ENCODE measurements at regions not wholly inside any gene's neighbourhood (a gene's known extent, or its start where the extent isn't known, plus 50 kb on each side); places are given as distances from the start of the nearest gene placed in this dataset.
"Not testable (repeated sequence)": the region's sequence is repeated elsewhere in the genome, so short reads cannot be mapped to it uniquely, and the experiment has no call there.

DNA sequence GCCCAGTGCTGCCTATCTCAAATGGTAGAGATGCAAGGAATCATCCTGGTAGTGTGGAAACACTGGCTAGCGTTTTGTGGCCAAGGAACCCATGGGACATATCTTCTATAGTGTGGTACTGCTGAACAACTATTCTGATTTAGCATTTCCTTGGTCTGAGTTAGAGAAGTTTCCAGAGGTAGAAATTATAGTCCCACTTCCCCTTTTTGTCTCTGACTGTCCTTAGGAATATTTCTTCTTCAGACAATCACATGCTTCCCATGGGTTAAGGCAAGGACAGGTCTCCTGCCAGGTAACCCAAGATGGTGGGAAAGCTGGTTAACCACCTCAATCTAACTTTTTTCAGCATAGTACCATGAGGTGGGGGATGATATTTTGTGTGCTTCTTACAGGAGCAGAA lies 729.5 kb upstream of the LRRTM4 start:
- no peak for TF ChIP-seq CTCF (IDR thresholded peaks at IDR 0.05)
- intact Hi-C loops (cut with DNase I): no loop called here
- 48 to 59% methylated on average over 1 of the region's 1 CpG for WGBS, 2 donors
- Histone ChIP-seq H3K27me3 (no peaks in the 10 kb centered on the region), H3K27ac (no peak overlapping the region), H3K4me3 (no peak overlapping the region), H3K9me3 (peaks cover 0 to 34% (median 0%) of the 10 kb centered on the region in 11 donors), H3K36me3 (no peaks in the 10 kb centered on the region), H3K4me1 (no peaks in the 10 kb centered on the region)
- no peak for ATAC-seq
- DNase-seq: no peak

GRCh38 chr2:78260861-78261260 lies 738.7 kb upstream of the LRRTM4 start:
- ATAC-seq (no peak), DNase-seq (no peak)
- WGBS, 2 donors: 54 to 57% methylated on average over 2 of the region's 2 CpGs
- intact Hi-C loops (cut with DNase I): no loop called here
- Histone ChIP-seq H3K9me3 (no peaks in the 10 kb centered on the region), H3K36me3 (no peaks in the 10 kb centered on the region), H3K27me3 (no peaks in the 10 kb centered on the region), H3K4me3 (no peak overlapping the region), H3K4me1 (no peaks in the 10 kb centered on the region), H3K27ac (no peak overlapping the region)
- no peak for TF ChIP-seq CTCF (IDR thresholded peaks at IDR 0.05)

DNA sequence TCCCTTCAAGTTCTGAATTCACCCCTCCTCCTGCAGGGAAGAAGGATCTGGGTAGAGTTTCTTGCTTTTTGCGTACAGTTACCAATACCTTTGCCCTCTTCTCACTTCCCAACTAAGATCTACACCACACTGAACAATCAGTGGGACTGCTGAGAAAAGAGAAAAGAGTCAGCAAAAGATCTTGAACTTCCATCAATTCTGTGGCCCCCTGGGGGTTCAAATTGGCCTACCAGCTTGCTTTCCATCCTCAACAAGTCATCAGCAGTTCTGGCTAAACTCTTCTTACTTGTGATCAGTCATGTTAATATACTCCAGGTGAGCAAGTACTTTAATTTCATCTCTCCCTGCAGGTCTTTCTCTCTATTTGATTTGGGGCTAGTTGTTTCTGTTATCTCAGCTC lies 739.3 kb upstream of the LRRTM4 start:
- Histone ChIP-seq H3K27me3 (no peaks in the 10 kb centered on the region), H3K4me3 (no peak overlapping the region), H3K4me1 (no peaks in the 10 kb centered on the region), H3K36me3 (no peaks in the 10 kb centered on the region), H3K9me3 (no peaks in the 10 kb centered on the region), H3K27ac (no peak overlapping the region)
- WGBS, 2 donors: 77 to 87% methylated on average over 1 of the region's 1 CpG
- DNase-seq: no peak
- intact Hi-C loops (cut with DNase I): no loop called here
- no peak for TF ChIP-seq CTCF (IDR thresholded peaks at IDR 0.05)
- ATAC-seq: no peak

GRCh38 chr2:78262089-78262488 lies 739.9 kb upstream of the LRRTM4 start:
- not testable (repeated sequence) for ATAC-seq

GRCh38 chr2:78262713-78263375 lies 740.7 kb upstream of the LRRTM4 start:
- TF ChIP-seq CTCF (IDR thresholded peaks at IDR 0.05): no peak

More at GRCh38 chr2:78262089-78262488, 739.9 kb upstream of the LRRTM4 start:
- H3K4me3 ChIP-seq; DNase-seq; H3K27me3 ChIP-seq; H3K36me3 ChIP-seq; H3K4me1 ChIP-seq; H3K27ac ChIP-seq; H3K9me3 ChIP-seq; intact Hi-C loops (cut with DNase I): not testable (repeated sequence)
- WGBS, 2 donors: 65 to 73% methylated on average over 10 of the region's 10 CpGs

More at GRCh38 chr2:78262713-78263375, 740.7 kb upstream of the LRRTM4 start:
- Histone ChIP-seq H3K4me1 (no peaks in the 10 kb centered on the region), H3K27me3 (no peaks in the 10 kb centered on the region), H3K4me3 (no peak overlapping the region), H3K9me3 (no peaks in the 10 kb centered on the region), H3K27ac (no peak overlapping the region), H3K36me3 (no peaks in the 10 kb centered on the region)
- WGBS, 2 donors: 77 to 78% methylated on average over 2 of the region's 2 CpGs
- DNase-seq (no peak), ATAC-seq (no peak)
- intact Hi-C loops (cut with DNase I): no loop called here
